ENCODE measurements at regions not wholly inside any gene's neighbourhood (a gene's known extent, or its start where the extent isn't known, plus 50 kb on each side); places are given as distances from the start of the nearest gene placed in this dataset.

- Histone ChIP-seq H3K27ac (no peak overlapping the region), H3K36me3 (no peaks in the 10 kb centered on the region), H3K27me3 (ENCODE audit: insufficient read depth, low read depth, severe bottlenecking) (no peaks in the 10 kb centered on the region), H3K4me3 (ENCODE audit: low read depth, low read length) (no peak overlapping the region), H3K9me3 (ENCODE audit: severe bottlenecking) (no peaks in the 10 kb centered on the region)
- TF ChIP-seq CTCF (IDR thresholded peaks at IDR 0.05; ENCODE audit: low read depth, low read length), result no peak
- no peak for DNase-seq
These were observed 1484.5 kb upstream of the ZEB2 start for GRCh38 chr2:146004462-146004861.

DNA sequence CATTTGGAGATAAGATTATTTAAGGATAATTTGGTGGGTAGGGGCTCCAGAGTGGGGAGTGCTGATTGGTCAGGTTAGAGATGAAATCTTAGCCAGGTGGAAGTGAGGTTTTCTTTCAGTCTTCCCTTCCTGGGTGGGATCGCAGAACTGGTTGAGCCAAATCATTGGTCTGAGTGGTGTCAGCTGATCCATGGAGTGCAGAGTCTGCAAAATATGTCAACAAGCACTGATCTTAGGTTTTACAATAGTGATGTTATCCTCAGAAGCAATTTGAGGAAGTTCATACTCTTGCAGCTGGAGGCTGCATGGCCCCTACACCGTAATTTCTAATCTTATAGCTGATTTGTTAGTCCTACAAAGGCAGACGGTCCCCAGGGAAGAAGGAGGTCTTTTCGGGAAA lies 1483.4 kb upstream of the ZEB2 start:
- no peaks in the 10 kb centered on the region for H3K9me3 ChIP-seq (ENCODE audit: severe bottlenecking)
- no peaks in the 10 kb centered on the region for H3K36me3 ChIP-seq
- TF ChIP-seq CTCF (IDR thresholded peaks at IDR 0.05; ENCODE audit: low read depth, low read length), result no peak
- no peak overlapping the region for H3K4me3 ChIP-seq (ENCODE audit: low read depth, low read length)
- no peaks in the 10 kb centered on the region for H3K27me3 ChIP-seq (ENCODE audit: insufficient read depth, low read depth, severe bottlenecking)
- DNase-seq, result no peak
- no peak overlapping the region for H3K27ac ChIP-seq

DNA sequence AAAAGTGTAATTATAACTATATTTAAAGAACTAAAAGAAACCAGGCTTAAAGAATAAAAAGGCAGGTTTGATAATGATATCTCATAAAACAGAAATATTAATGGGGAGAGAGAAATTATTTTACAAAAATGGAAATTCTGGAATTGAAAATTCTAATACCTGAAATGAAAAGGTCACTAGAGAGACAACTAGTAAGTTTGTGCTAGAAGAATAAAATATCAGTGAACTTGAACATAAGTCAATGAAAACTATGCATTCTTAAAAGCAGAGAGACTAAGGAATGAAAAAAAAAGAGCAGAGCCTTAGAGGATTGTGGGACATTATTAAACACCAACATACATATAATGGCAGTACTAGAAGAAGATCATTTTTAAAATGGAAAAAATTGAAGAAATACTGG lies 1475.0 kb upstream of the ZEB2 start:
- no peak for DNase-seq
- no peaks in the 10 kb centered on the region for H3K27me3 ChIP-seq (ENCODE audit: insufficient read depth, low read depth, severe bottlenecking)

DNA sequence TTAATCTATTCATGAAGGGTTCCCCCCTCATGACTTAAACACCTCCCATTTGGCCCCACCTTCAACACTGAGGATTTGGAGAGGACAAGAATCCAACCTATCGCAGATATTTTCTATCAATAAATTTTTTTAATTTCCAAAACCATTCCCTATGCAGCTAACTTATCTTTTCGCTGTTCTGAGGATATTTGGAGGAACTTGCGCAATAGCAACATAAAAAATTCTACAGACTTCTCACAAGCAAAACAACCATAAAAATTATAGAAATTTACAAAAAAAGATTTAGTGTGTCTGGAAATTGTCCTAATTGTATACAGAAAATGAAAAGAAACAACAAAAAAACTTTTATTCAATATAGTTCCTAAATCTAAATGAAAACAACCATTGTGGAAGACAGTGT lies 1472.7 kb upstream of the ZEB2 start:
- H3K27ac ChIP-seq, result no peak overlapping the region
- H3K27me3 ChIP-seq (ENCODE audit: insufficient read depth, low read depth, severe bottlenecking), result no peaks in the 10 kb centered on the region
- TF ChIP-seq CTCF (IDR thresholded peaks at IDR 0.05; ENCODE audit: low read depth, low read length), result no peak

More for the DNA sequence above, 1475.0 kb upstream of the ZEB2 start:
- Histone ChIP-seq H3K4me3 (ENCODE audit: low read depth, low read length) (no peak overlapping the region), H3K27ac (no peak overlapping the region), H3K36me3 (no peaks in the 10 kb centered on the region), H3K9me3 (ENCODE audit: severe bottlenecking) (no peaks in the 10 kb centered on the region)
- no peak for TF ChIP-seq CTCF (IDR thresholded peaks at IDR 0.05; ENCODE audit: low read depth, low read length)

DNA sequence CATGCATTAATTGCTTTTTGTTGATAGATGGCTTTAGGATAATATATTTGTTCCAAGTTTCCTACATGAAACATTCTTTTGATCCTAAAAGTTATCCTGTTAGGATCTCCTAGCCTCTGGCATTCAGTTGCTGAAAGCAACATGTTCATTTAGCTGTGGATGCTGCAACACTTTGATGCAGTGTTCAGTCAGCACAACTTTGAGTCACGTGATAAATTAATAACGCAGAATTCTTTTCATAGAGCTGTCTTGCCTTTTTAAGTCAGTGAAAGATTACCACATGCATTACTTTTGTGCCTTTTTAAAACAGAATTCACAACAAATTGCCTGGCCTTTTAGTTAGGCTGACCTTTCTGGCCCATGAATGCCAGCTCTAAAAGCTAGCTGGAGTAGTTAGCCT lies 1467.9 kb upstream of the ZEB2 start:
- H3K4me3 ChIP-seq (ENCODE audit: low read depth, low read length), result no peak overlapping the region
- TF ChIP-seq CTCF (IDR thresholded peaks at IDR 0.05; ENCODE audit: low read depth, low read length), result no peak
- H3K36me3 ChIP-seq, result no peaks in the 10 kb centered on the region
- DNase-seq, result no peak
- H3K27me3 ChIP-seq (ENCODE audit: insufficient read depth, low read depth, severe bottlenecking), result no peaks in the 10 kb centered on the region
- H3K27ac ChIP-seq, result no peak overlapping the region
- no peaks in the 10 kb centered on the region for H3K9me3 ChIP-seq (ENCODE audit: severe bottlenecking)

More for the DNA sequence above, 1472.7 kb upstream of the ZEB2 start:
- no peak for DNase-seq
- no peak overlapping the region for H3K4me3 ChIP-seq (ENCODE audit: low read depth, low read length)
- no peaks in the 10 kb centered on the region for H3K36me3 ChIP-seq
- no peaks in the 10 kb centered on the region for H3K9me3 ChIP-seq (ENCODE audit: severe bottlenecking)

DNA sequence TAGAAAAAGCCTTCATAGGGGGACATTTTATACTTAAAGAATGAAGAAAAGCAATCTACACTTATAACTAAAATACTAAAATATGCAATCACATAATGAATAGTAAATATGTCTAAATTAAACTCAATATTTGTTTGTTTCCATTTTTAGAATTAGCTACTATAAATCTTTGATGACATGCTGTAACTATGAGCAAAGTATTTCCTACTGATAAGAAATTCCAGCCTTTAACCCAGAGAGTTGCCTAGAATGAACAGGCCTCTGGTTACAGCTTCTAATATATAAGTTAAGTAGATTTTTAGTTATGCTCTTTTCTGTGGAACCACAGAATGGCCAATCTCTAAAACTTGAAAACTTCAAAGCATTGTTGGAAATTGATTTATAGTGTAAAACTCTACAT lies 1465.6 kb upstream of the ZEB2 start:
- H3K4me3 ChIP-seq (ENCODE audit: low read depth, low read length), result no peak overlapping the region
- no peaks in the 10 kb centered on the region for H3K36me3 ChIP-seq
- no peaks in the 10 kb centered on the region for H3K9me3 ChIP-seq (ENCODE audit: severe bottlenecking)
- DNase-seq, result no peak
- H3K27me3 ChIP-seq (ENCODE audit: insufficient read depth, low read depth, severe bottlenecking), result no peaks in the 10 kb centered on the region
- no peak overlapping the region for H3K27ac ChIP-seq
- TF ChIP-seq CTCF (IDR thresholded peaks at IDR 0.05; ENCODE audit: low read depth, low read length), result no peak

Data from WERI-Rb-1 (cell line).